ENCODE measurements at regions not wholly inside any gene's neighbourhood (a gene's known extent, or its start where the extent isn't known, plus 50 kb on each side); places are given as distances from the start of the nearest gene placed in this dataset.
A peak's percentile ranks its signal among the peaks of the same experiment; 100 is the strongest.

- FAIRE-seq (no peak), DNase-seq (no peak)
- H3K4me3 ChIP-seq (ENCODE audit: low read length in 3 of 3), result no peak overlapping the region
- intact Hi-C loops (cut with DNase I), result no loop called here
- no peaks in the 10 kb centered on the region for H3K36me3 ChIP-seq (ENCODE audit: control insufficient read depth in 2 of 3, insufficient read depth in 3 of 3, low read length in 3 of 3)
- no peak overlapping the region for H3K27ac ChIP-seq (ENCODE audit: low read depth in 2 of 2, low read length in 2 of 2)
- no peak overlapping the region for H3K9ac ChIP-seq (ENCODE audit: low read length in 3 of 3)
- no peak for TF ChIP-seq CTCF (IDR thresholded peaks at IDR 0.05; ENCODE audit: borderline replicate concordance, extremely low read depth, insufficient read depth)
- no peaks in the 10 kb centered on the region for H3K9me3 ChIP-seq (ENCODE audit: control insufficient read depth in 2 of 3, insufficient read depth in 1 of 3, low read length in 3 of 3)
- H3K4me1 ChIP-seq (ENCODE audit: control insufficient read depth in 2 of 3, insufficient read depth in 2 of 3, low read depth in 1 of 3, low read length in 3 of 3), result no peaks in the 10 kb centered on the region
- H3K27me3 ChIP-seq (ENCODE audit: control insufficient read depth, insufficient read depth, low read length), result no peaks in the 10 kb centered on the region
These were observed 732.6 kb downstream of the ROBO2 start for GRCh38 chr3:77772459-77772858.

- FAIRE-seq (no peak), DNase-seq (no peak)
- Histone ChIP-seq H3K27me3 (ENCODE audit: control insufficient read depth, insufficient read depth, low read length) (no peaks in the 10 kb centered on the region), H3K27ac (ENCODE audit: low read depth in 2 of 2, low read length in 2 of 2) (no peak overlapping the region), H3K9ac (ENCODE audit: low read length in 3 of 3) (no peak overlapping the region), H3K4me1 (ENCODE audit: control insufficient read depth in 2 of 3, insufficient read depth in 2 of 3, low read depth in 1 of 3, low read length in 3 of 3) (no peaks in the 10 kb centered on the region), H3K9me3 (ENCODE audit: control insufficient read depth in 2 of 3, insufficient read depth in 1 of 3, low read length in 3 of 3) (no peaks in the 10 kb centered on the region), H3K4me3 (ENCODE audit: low read length in 3 of 3) (no peak overlapping the region), H3K36me3 (ENCODE audit: control insufficient read depth in 2 of 3, insufficient read depth in 3 of 3, low read length in 3 of 3) (no peaks in the 10 kb centered on the region)
- intact Hi-C loops (cut with DNase I), result no loop called here
- TF ChIP-seq CTCF (IDR thresholded peaks at IDR 0.05; ENCODE audit: borderline replicate concordance, extremely low read depth, insufficient read depth), result no peak
These were observed 733.2 kb downstream of the ROBO2 start for GRCh38 chr3:77773084-77773483.

- Histone ChIP-seq H3K4me1 (ENCODE audit: control insufficient read depth in 2 of 3, insufficient read depth in 2 of 3, low read depth in 1 of 3, low read length in 3 of 3) (no peaks in the 10 kb centered on the region), H3K9ac (ENCODE audit: low read length in 3 of 3) (no peak overlapping the region), H3K4me3 (ENCODE audit: low read length in 3 of 3) (no peak overlapping the region), H3K9me3 (ENCODE audit: control insufficient read depth in 2 of 3, insufficient read depth in 1 of 3, low read length in 3 of 3) (no peaks in the 10 kb centered on the region), H3K36me3 (ENCODE audit: control insufficient read depth in 2 of 3, insufficient read depth in 3 of 3, low read length in 3 of 3) (no peaks in the 10 kb centered on the region), H3K27ac (ENCODE audit: low read depth in 2 of 2, low read length in 2 of 2) (no peak overlapping the region), H3K27me3 (ENCODE audit: control insufficient read depth, insufficient read depth, low read length) (no peaks in the 10 kb centered on the region)
- peak in 2 of 5 donors; percentile 13 to 24 for DNase-seq
- TF ChIP-seq CTCF (IDR thresholded peaks at IDR 0.05; ENCODE audit: borderline replicate concordance, extremely low read depth, insufficient read depth), result no peak
- intact Hi-C loops (cut with DNase I), result no loop called here
- no peak for FAIRE-seq
These were observed 740.5 kb downstream of the ROBO2 start for GRCh38 chr3:77780278-77780996.

- FAIRE-seq (no peak), DNase-seq (no peak)
- no peak overlapping the region for H3K4me3 ChIP-seq (ENCODE audit: low read length in 3 of 3)
- H3K27me3 ChIP-seq (ENCODE audit: control insufficient read depth, insufficient read depth, low read length), result no peaks in the 10 kb centered on the region
- intact Hi-C loops (cut with DNase I), result no loop called here
- no peak for TF ChIP-seq CTCF (IDR thresholded peaks at IDR 0.05; ENCODE audit: borderline replicate concordance, extremely low read depth, insufficient read depth)
- no peak overlapping the region for H3K9ac ChIP-seq (ENCODE audit: low read length in 3 of 3)
- H3K36me3 ChIP-seq (ENCODE audit: control insufficient read depth in 2 of 3, insufficient read depth in 3 of 3, low read length in 3 of 3), result no peaks in the 10 kb centered on the region
- H3K27ac ChIP-seq (ENCODE audit: low read depth in 2 of 2, low read length in 2 of 2), result no peak overlapping the region
- H3K9me3 ChIP-seq (ENCODE audit: control insufficient read depth in 2 of 3, insufficient read depth in 1 of 3, low read length in 3 of 3), result no peaks in the 10 kb centered on the region
- no peaks in the 10 kb centered on the region for H3K4me1 ChIP-seq (ENCODE audit: control insufficient read depth in 2 of 3, insufficient read depth in 2 of 3, low read depth in 1 of 3, low read length in 3 of 3)
These were observed 746.3 kb downstream of the ROBO2 start for GRCh38 chr3:77786216-77786615.
